Suprapubic skin (tissue), 3 donors: ENCODE measurements at regions not wholly inside any gene's neighbourhood (a gene's known extent, or its start where the extent isn't known, plus 50 kb on each side); places are given as distances from the start of the nearest gene placed in this dataset.

Experiments used
- CTCF ChIP-seq, 2 donors: fragments of 200-600 bp in 1 of 2; fragments of 450-650 bp in 1 of 2; sonication (generic) in 1 of 2; IDR thresholded peaks; one replicate each; pipeline ENCODE4 v1.5.1; 2016 to 2019; ENCODE audit warnings: antibody characterized with exemption in 2 of 2, mild to moderate bottlenecking in 1 of 2, moderate library complexity in 1 of 2
- EP300 ChIP-seq: sonication (generic); formaldehyde crosslinking; IDR thresholded peaks from one replicate; pipeline ENCODE4 v1.6.1; 2017; ENCODE audit warnings: antibody characterized with exemption
- POLR2A ChIP-seq, 2 donors: fragments of 450-650 bp; IDR thresholded peaks; one replicate each; pipeline ENCODE4 v1.6.1; 2017; ENCODE audit warnings: antibody characterized with exemption in 2 of 2, mild to moderate bottlenecking in 2 of 2, moderate library complexity in 2 of 2

- TF ChIP-seq CTCF (IDR thresholded peaks at IDR 0.05): no peak
- TF ChIP-seq EP300: no peak
- TF ChIP-seq POLR2A (IDR thresholded peaks at IDR 0.05): no peak
Measured at GRCh38 chr6:92710048-92710447, 709.3 kb downstream of the EPHA7 start.
